MM.1S (cell line): ENCODE measurements at regions not wholly inside any gene's neighbourhood (a gene's known extent, or its start where the extent isn't known, plus 50 kb on each side); places are given as distances from the start of the nearest gene placed in this dataset.
"Not testable (repeated sequence)": the region's sequence is repeated elsewhere in the genome, so short reads cannot be mapped to it uniquely, and the experiment has no call there.

Experiments used
- DNase-seq: peaks from one replicate; pipeline ENCODE4 v3.0.0-alpha.2; 2015
- H2AFZ ChIP-seq: fragments of 300-600 bp; sonication (generic); 2 replicates; pipeline ENCODE4 v1.6.0; 2016; ENCODE audit warnings: antibody characterized with exemption, low read length
- H3F3A ChIP-seq: fragments of 300-600 bp; sonication (generic); 2 replicates; pipeline ENCODE4 v1.6.1; 2016; ENCODE audit warnings: mild to moderate bottlenecking, antibody characterized with exemption, low read length, moderate library complexity, mixed read lengths; ENCODE audit not compliant: insufficient read depth
- H3K27ac ChIP-seq: fragments of 300-600 bp; sonication (generic); 2 replicates; pipeline ENCODE4 v1.5.1; 2016; ENCODE audit warnings: mild to moderate bottlenecking, low read length
- H3K27me3 ChIP-seq: fragments of 300-600 bp; sonication (generic); replicated peaks from 2 replicates; pipeline ENCODE4 v1.6.0; 2016; ENCODE audit warnings: low read length; ENCODE audit not compliant: insufficient read depth
- H3K36me3 ChIP-seq: fragments of 300-600 bp; sonication (generic); replicated peaks from 2 replicates; pipeline ENCODE4 v1.6.1; 2016; ENCODE audit warnings: mild to moderate bottlenecking, low read length, mixed read lengths; ENCODE audit not compliant: insufficient read depth
- H3K4me1 ChIP-seq: fragments of 300-600 bp; sonication (generic); 2 replicates; pipeline ENCODE4 v1.6.1; 2016; ENCODE audit warnings: low read length, mixed read lengths
- H3K4me2 ChIP-seq: fragments of 300-600 bp; sonication (generic); 2 replicates; pipeline ENCODE4 v1.6.0; 2016; ENCODE audit warnings: low read depth, low read length
- H3K4me3 ChIP-seq: fragments of 300-600 bp; sonication (generic); 2 replicates; pipeline ENCODE4 v1.5.1; 2016; ENCODE audit warnings: low read length, mixed read lengths
- H3K79me2 ChIP-seq: fragments of 300-600 bp; sonication (generic); 2 replicates; pipeline ENCODE4 v1.6.1; 2016; ENCODE audit warnings: mixed run types, low read length, mixed read lengths
- H3K9ac ChIP-seq: fragments of 300-600 bp; sonication (generic); 2 replicates; pipeline ENCODE4 v1.6.1; 2016; ENCODE audit warnings: low read length, mixed read lengths
- H3K9me2 ChIP-seq: fragments of 300-600 bp; sonication (generic); replicated peaks from 2 replicates; pipeline ENCODE4 v1.6.1; 2016; ENCODE audit warnings: mild to moderate bottlenecking, low read length, mixed read lengths; ENCODE audit not compliant: insufficient read depth
- H3K9me3 ChIP-seq: fragments of 300-600 bp; sonication (generic); replicated peaks from 2 replicates; pipeline ENCODE4 v1.6.1; 2016; ENCODE audit warnings: mild to moderate bottlenecking, low read length, mixed read lengths; ENCODE audit not compliant: insufficient read depth
- H4K20me1 ChIP-seq: fragments of 300-600 bp; sonication (generic); 2 replicates; pipeline ENCODE4 v1.6.1; 2016; ENCODE audit warnings: mild to moderate bottlenecking, low read length, moderate library complexity, mixed read lengths; ENCODE audit not compliant: insufficient read depth
- CTCF ChIP-seq: fragments of 300-600 bp; sonication (generic); IDR thresholded peaks from 2 replicates; pipeline ENCODE4 v1.5.1; 2016; ENCODE audit warnings: antibody characterized with exemption, low read length, mixed read lengths
- EZH2 ChIP-seq: fragments of 300-600 bp; sonication (generic); optimal IDR thresholded peaks from 2 replicates; pipeline ENCODE3; 2017; ENCODE audit warnings: low read depth, mild to moderate bottlenecking, antibody characterized with exemption, low read length, mixed read lengths
- EZH2phosphoT487 ChIP-seq: fragments of 300-600 bp; sonication (generic); IDR thresholded peaks from 2 replicates; pipeline ENCODE4 v1.6.1; 2018; ENCODE audit warnings: antibody characterized with exemption, low read length

DNA sequence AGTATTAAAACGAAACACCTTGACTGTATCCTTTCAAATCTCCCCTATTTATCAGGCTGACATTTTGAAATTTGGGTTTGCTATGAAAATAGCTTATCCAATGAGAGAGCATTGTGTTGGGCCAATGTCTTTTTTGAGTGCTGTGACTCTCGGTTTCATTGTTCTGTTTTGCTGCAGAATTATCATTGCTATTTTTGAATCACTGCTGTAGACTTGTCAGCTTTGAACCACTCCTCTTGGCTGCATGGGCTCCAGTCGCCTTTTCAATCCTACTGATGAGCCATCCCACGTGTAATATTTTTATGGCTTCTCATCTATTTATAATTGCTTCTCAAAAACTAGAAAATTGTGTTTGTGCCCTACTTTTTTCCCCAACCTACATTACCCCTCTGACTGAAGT is 322.8 kb downstream of the LNPK start:
- Histone ChIP-seq H3K4me3 (peak overlapping the region; percentile 10; the same call in 1 of the 2 replicates), H3K9ac (no peak overlapping the region), H3K27ac (peak overlapping the region; percentile 31; the same call in 1 of the 2 replicates), H2AFZ (peak overlapping the region; percentile 28), H4K20me1 (no peaks in the 10 kb centered on the region), H3K9me2 (no peaks in the 10 kb centered on the region), H3K9me3 (no peaks in the 10 kb centered on the region), H3K4me2 (peak overlapping the region; percentile 76), H3F3A (peaks cover 9% of the 10 kb centered on the region; the same call in 1 of the 2 replicates), H3K79me2 (no peaks in the 10 kb centered on the region), H3K27me3 (no peaks in the 10 kb centered on the region), H3K36me3 (no peaks in the 10 kb centered on the region), H3K4me1 (peaks cover 18% of the 10 kb centered on the region)
- TF ChIP-seq EZH2 (no peak), CTCF (no peak), EZH2phosphoT487 (no peak)
- DNase-seq = peak; percentile 77

- Histone ChIP-seq H3K79me2 (no peaks in the 10 kb centered on the region), H3K9me3 (no peaks in the 10 kb centered on the region), H3K9ac (no peak overlapping the region), H2AFZ (no peak overlapping the region), H3K36me3 (no peaks in the 10 kb centered on the region), H3K27ac (no peak overlapping the region), H3K4me1 (peaks cover 18% of the 10 kb centered on the region), H4K20me1 (no peaks in the 10 kb centered on the region), H3F3A (peaks cover 9% of the 10 kb centered on the region; the same call in 1 of the 2 replicates), H3K4me2 (no peak overlapping the region), H3K27me3 (no peaks in the 10 kb centered on the region), H3K4me3 (no peak overlapping the region), H3K9me2 (no peaks in the 10 kb centered on the region)
- TF ChIP-seq CTCF (no peak), EZH2 (no peak), EZH2phosphoT487 (no peak)
- no peak for DNase-seq
Measured at GRCh38 chr2:175677880-175678279, 324.2 kb downstream of the LNPK start.

DNA sequence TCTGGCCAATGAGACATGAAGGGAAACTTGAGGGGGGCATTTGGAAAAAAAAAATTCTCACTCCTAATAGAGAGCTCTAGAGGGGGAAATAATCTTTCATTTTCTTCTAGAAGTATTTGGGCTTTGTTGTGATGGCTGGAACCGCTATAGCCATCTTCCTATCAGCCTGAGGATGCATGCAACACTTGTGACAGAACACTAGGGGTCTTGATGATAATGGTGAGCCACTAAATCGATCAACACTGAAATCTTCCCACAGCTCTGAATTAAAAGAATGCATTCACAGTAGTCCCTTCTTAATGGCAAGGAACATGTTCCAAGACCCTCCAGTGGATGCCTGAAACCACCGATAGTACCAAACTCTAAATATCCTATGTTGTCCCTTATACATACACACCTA is 325.3 kb downstream of the LNPK start:
- H3K27ac ChIP-seq = no peak overlapping the region
- no peak for DNase-seq
- TF ChIP-seq EZH2 = no peak
- TF ChIP-seq CTCF = no peak
- TF ChIP-seq EZH2phosphoT487 = no peak

DNA sequence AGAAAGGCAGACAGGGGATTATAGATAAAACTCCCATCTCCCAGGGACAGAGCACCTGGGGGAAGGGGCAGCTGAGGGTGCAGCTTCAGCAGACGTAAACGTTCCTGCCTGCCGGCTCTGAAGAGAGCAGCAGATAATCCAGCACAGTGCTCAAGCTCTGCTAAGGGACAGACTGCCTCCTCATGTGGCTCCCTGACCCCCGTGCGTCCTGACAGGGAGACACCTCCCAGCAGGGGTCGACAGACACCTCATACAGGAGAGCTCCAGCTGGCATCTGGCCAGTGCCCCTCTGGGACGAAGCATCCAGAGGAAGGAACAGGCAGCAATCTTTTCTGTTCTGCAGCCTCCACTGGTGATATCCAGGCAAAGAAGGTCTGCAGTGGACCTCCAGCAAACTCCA is 333.3 kb downstream of the LNPK start:
- not testable (repeated sequence) for H3K9me2 ChIP-seq, DNase-seq, H3K4me1 ChIP-seq, H3K79me2 ChIP-seq, H3K9ac ChIP-seq, H4K20me1 ChIP-seq, H3K27ac ChIP-seq, H3K4me3 ChIP-seq, H3K27me3 ChIP-seq, H3F3A ChIP-seq, H2AFZ ChIP-seq, H3K4me2 ChIP-seq, H3K36me3 ChIP-seq, H3K9me3 ChIP-seq

More for the DNA sequence above, 325.3 kb downstream of the LNPK start:
- Histone ChIP-seq H4K20me1 (no peaks in the 10 kb centered on the region), H3K9me3 (no peaks in the 10 kb centered on the region), H2AFZ (no peak overlapping the region), H3K36me3 (no peaks in the 10 kb centered on the region), H3K4me1 (peaks cover 18% of the 10 kb centered on the region), H3K79me2 (no peaks in the 10 kb centered on the region), H3K9ac (no peak overlapping the region), H3K9me2 (no peaks in the 10 kb centered on the region), H3K27me3 (no peaks in the 10 kb centered on the region), H3K4me3 (no peak overlapping the region), H3K4me2 (no peak overlapping the region), H3F3A (peaks cover 9% of the 10 kb centered on the region; the same call in 1 of the 2 replicates)
